Upper lobe of left lung (tissue), 6 donors: ENCODE measurements at regions not wholly inside any gene's neighbourhood (a gene's known extent, or its start where the extent isn't known, plus 50 kb on each side); places are given as distances from the start of the nearest gene placed in this dataset.
"Not testable (repeated sequence)": the region's sequence is repeated elsewhere in the genome, so short reads cannot be mapped to it uniquely, and the experiment has no call there.

Experiments used
- ATAC-seq, 2 donors: fragments of 200-7000 bp; cut with Tn5 transposase; one replicate each; pipeline ENCODE4 v1.9.1; 2022; ENCODE audit warnings: mild to moderate bottlenecking in 2 of 2, moderate library complexity in 2 of 2; ENCODE audit not compliant: low FRiP score in 2 of 2
- DNase-seq, 2 donors: peaks; one replicate each; pipeline ENCODE4 v3.0.0-alpha.2; 2019 to 2020
- H3K27ac ChIP-seq, 4 donors: fragments of 200-600 bp; sonication (generic); one replicate each; pipeline ENCODE4 v1.5.1; 2016 to 2019
- H3K27me3 ChIP-seq, 4 donors: fragments of 200-600 bp; sonication (generic); one replicate each; pipeline ENCODE4 v1.5.1; 2017 to 2019
- H3K36me3 ChIP-seq, 4 donors: fragments of 200-600 bp; sonication (generic); one replicate each; pipeline ENCODE4 v1.5.1; 2016 to 2019
- H3K4me1 ChIP-seq, 4 donors: fragments of 200-600 bp; sonication (generic); one replicate each; pipeline ENCODE4 v1.5.1; 2018 to 2019
- H3K4me3 ChIP-seq, 4 donors: fragments of 200-600 bp; sonication (generic); one replicate each; pipeline ENCODE4 v1.5.1; 2017 to 2019; ENCODE audit warnings: mild to moderate bottlenecking in 2 of 4, moderate library complexity in 1 of 4
- H3K9me3 ChIP-seq, 4 donors: fragments of 200-600 bp; sonication (generic); one replicate each; pipeline ENCODE4 v1.5.1; 2018 to 2019
- EP300 ChIP-seq, 4 donors: sonication (generic); formaldehyde crosslinking; IDR thresholded peaks; one replicate each; pipeline ENCODE4 v1.5.1; 2017; ENCODE audit warnings: antibody characterized with exemption in 4 of 4, control low read depth in 2 of 4
- POLR2A ChIP-seq, 4 donors: fragments of 450-650 bp; IDR thresholded peaks; one replicate each; pipeline ENCODE4 v1.5.1; 2016 to 2017; ENCODE audit warnings: antibody characterized with exemption in 4 of 4, mild to moderate bottlenecking in 2 of 4
- POLR2AphosphoS5 ChIP-seq, 2 donors: sonication (generic); formaldehyde crosslinking; IDR thresholded peaks; one replicate each; pipeline ENCODE4 v1.5.1; 2017; ENCODE audit warnings: antibody characterized with exemption in 2 of 2
- WGBS, 2 donors: methylation state at CpG; one replicate each; pipeline ENCODE4 v1.1.5; 2017 to 2018; 5-methylcytosine and 5-hydroxymethylcytosine counted together
- TF ChIP-seq, protein P1 (sequence below), 6 experiments: fragments of 450-650 bp in 4 of 6; fragments of 200-600 bp in 2 of 6; sonication (generic) in 2 of 6; IDR thresholded peaks; one replicate each; pipeline ENCODE4 v1.5.1; 2016 to 2019; ENCODE audit warnings: antibody characterized with exemption in 6 of 6
- donor health status: DM: no; HTN: no; CAD: no; lungs with moderate emphysema.
- donor health status: DM: no; HTN: yes; CAD: no; lungs with severe emphysema.

DNA sequence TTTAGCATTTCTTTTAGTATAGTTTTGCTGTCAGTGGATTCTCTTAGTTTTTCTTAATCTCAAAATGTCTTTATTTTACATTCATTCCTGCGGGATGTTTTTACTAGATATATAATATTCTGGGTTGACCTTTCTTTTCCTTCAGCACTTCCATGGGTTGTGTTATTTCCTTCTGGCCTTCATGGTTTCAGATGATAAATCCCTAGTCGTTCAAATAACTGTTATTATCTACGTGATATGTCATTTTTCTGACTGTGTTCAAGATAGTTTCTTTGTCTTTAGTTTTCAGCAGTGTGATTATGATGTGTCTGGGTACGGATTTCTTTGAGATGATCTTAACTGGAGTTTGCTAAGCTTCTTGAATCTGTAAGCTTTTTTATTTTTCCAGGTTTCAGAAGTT, 75.7 kb upstream of the ELN start:
- H3K4me1 ChIP-seq = no peaks in the 10 kb centered on the region
- H3K36me3 ChIP-seq = no peaks in the 10 kb centered on the region
- H3K9me3 ChIP-seq = peaks cover 0 to 14% (median 4%) of the 10 kb centered on the region in 4 donors
- no peak overlapping the region for H3K4me3 ChIP-seq
- no peak for DNase-seq
- no peak for ATAC-seq
- H3K27me3 ChIP-seq = no peaks in the 10 kb centered on the region
- WGBS, 2 donors = 75 to 83% methylated on average over 4 of the region's 4 CpGs
- H3K27ac ChIP-seq = no peak overlapping the region
- TF ChIP-seq POLR2AphosphoS5 (IDR thresholded peaks at IDR 0.05) (no peak), EP300 (IDR thresholded peaks at IDR 0.05) (no peak), POLR2A (IDR thresholded peaks at IDR 0.05) (no peak)
- TF ChIP-seq, protein P1, sequence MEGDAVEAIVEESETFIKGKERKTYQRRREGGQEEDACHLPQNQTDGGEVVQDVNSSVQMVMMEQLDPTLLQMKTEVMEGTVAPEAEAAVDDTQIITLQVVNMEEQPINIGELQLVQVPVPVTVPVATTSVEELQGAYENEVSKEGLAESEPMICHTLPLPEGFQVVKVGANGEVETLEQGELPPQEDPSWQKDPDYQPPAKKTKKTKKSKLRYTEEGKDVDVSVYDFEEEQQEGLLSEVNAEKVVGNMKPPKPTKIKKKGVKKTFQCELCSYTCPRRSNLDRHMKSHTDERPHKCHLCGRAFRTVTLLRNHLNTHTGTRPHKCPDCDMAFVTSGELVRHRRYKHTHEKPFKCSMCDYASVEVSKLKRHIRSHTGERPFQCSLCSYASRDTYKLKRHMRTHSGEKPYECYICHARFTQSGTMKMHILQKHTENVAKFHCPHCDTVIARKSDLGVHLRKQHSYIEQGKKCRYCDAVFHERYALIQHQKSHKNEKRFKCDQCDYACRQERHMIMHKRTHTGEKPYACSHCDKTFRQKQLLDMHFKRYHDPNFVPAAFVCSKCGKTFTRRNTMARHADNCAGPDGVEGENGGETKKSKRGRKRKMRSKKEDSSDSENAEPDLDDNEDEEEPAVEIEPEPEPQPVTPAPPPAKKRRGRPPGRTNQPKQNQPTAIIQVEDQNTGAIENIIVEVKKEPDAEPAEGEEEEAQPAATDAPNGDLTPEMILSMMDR (IDR thresholded peaks at IDR 0.05) = no peak

DNA sequence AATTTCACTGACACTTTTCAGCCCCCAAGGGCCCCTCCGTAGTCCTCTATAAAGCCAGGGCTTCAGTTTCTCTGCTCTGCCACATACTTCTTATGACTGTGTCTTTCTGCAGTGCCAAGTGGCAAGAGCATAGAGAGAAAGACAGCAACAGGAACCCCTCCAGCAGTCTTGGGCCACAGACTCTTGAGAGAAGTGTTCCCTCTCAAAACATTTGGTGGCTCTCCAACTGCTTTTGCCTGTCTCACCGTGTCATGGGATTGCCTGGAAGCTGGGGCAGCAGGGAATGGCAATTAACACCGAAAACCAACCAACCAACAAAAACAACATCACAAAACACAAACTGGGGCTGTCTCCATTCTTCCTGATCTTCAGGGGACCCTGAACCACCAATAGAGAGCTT, 73.8 kb upstream of the ELN start:
- ATAC-seq (no peak), DNase-seq (peak in 1 of 2 donors; percentile 31)
- no peaks in the 10 kb centered on the region for H3K27me3 ChIP-seq
- H3K9me3 ChIP-seq = peaks cover 0 to 3% (median 0%) of the 10 kb centered on the region in 4 donors
- no peak overlapping the region for H3K4me3 ChIP-seq
- no peak for TF ChIP-seq POLR2A (IDR thresholded peaks at IDR 0.05)
- TF ChIP-seq EP300 (IDR thresholded peaks at IDR 0.05) = no peak
- TF ChIP-seq POLR2AphosphoS5 (IDR thresholded peaks at IDR 0.05) = no peak
- TF ChIP-seq, protein P1 (IDR thresholded peaks at IDR 0.05) = no peak
- no peak overlapping the region for H3K27ac ChIP-seq
- H3K4me1 ChIP-seq = no peaks in the 10 kb centered on the region
- H3K36me3 ChIP-seq = no peaks in the 10 kb centered on the region
- whole genome bisulfite sequencing, 2 donors = 52 to 66% methylated on average over 3 of the region's 3 CpGs

GRCh38 chr7:73954861-73955260, 73.1 kb upstream of the ELN start:
- DNase-seq (no peak), ATAC-seq (no peak)
- Histone ChIP-seq H3K27ac (no peak overlapping the region), H3K4me1 (no peaks in the 10 kb centered on the region), H3K27me3 (no peaks in the 10 kb centered on the region), H3K4me3 (no peak overlapping the region), H3K36me3 (no peaks in the 10 kb centered on the region), H3K9me3 (no peaks in the 10 kb centered on the region)
- TF ChIP-seq, protein P1 (IDR thresholded peaks at IDR 0.05) = no peak
- TF ChIP-seq POLR2AphosphoS5 (IDR thresholded peaks at IDR 0.05) = no peak
- no peak for TF ChIP-seq POLR2A (IDR thresholded peaks at IDR 0.05)
- no peak for TF ChIP-seq EP300 (IDR thresholded peaks at IDR 0.05)
- 88 to 93% methylated on average over 2 of the region's 2 CpGs for WGBS, 2 donors

DNA sequence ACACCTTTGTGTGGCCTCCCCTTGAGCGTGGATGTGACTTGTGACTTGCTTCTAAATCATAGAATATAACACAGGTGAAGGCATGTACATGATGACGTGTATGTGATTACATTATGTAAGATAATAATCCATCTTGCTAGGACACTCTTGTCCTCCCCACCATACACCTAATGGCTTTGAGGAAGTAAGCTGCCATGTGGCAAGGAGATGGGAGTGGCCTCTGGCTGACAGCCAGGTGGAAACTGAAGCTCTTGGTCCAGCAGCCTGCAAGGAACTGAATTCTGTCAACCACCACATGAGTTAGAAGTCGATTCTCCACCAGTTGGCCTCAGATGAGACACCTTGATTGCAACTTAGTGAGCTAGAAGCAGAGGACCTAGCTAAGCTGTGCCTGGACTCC, 67.4 kb upstream of the ELN start:
- Histone ChIP-seq H3K9me3 (peaks cover 11 to 18% (median 13%) of the 10 kb centered on the region in 4 donors), H3K27me3 (no peaks in the 10 kb centered on the region), H3K36me3 (no peaks in the 10 kb centered on the region), H3K27ac (no peak overlapping the region), H3K4me3 (no peak overlapping the region), H3K4me1 (peaks cover 0 to 3% (median 0%) of the 10 kb centered on the region in 4 donors)
- peak in 1 of 2 donors; percentile 45 for DNase-seq
- TF ChIP-seq POLR2AphosphoS5 (IDR thresholded peaks at IDR 0.05) = no peak
- TF ChIP-seq, protein P1 (IDR thresholded peaks at IDR 0.05) = no peak
- TF ChIP-seq POLR2A (IDR thresholded peaks at IDR 0.05) = no peak
- TF ChIP-seq EP300 (IDR thresholded peaks at IDR 0.05) = no peak
- no peak for ATAC-seq
- WGBS, 2 donors = 64 to 73% methylated on average over 3 of the region's 3 CpGs

- H3K4me3 ChIP-seq, DNase-seq, ATAC-seq, H3K36me3 ChIP-seq, H3K4me1 ChIP-seq, H3K27ac ChIP-seq, H3K27me3 ChIP-seq: not testable (repeated sequence)
- peaks cover 11 to 18% (median 13%) of the 10 kb centered on the region in 4 donors for H3K9me3 ChIP-seq
- WGBS, 2 donors = 79 to 97% methylated on average over 9 of the region's 9 CpGs
These were observed 66.0 kb upstream of the ELN start for GRCh38 chr7:73961991-73962390.
